ENCODE measurements at regions not wholly inside any gene's neighbourhood (a gene's known extent, or its start where the extent isn't known, plus 50 kb on each side); places are given as distances from the start of the nearest gene placed in this dataset.

- H3K4me3 ChIP-seq (ENCODE audit: low read length): no peak overlapping the region
- no peak for TF ChIP-seq CTCF (conservative IDR thresholded peaks at IDR 0.05; ENCODE audit: low read depth, low read length)
- no peak for DNase-seq (ENCODE audit: low read depth)
These were observed 483.3 kb downstream of the TUSC7 start for GRCh38 chr3:117192888-117193287.

GRCh38 chr3:117193390-117193789 is 483.8 kb downstream of the TUSC7 start:
- peak; percentile 41 for TF ChIP-seq CTCF (conservative IDR thresholded peaks at IDR 0.05; ENCODE audit: low read depth, low read length)
- H3K4me3 ChIP-seq (ENCODE audit: low read length): no peak overlapping the region
- no peak for DNase-seq (ENCODE audit: low read depth)

- no peak for DNase-seq (ENCODE audit: low read depth)
These were observed 485.5 kb downstream of the TUSC7 start for GRCh38 chr3:117195034-117195433.

GRCh38 chr3:117200962-117201361 is 491.4 kb downstream of the TUSC7 start:
- no peak overlapping the region for H3K4me3 ChIP-seq (ENCODE audit: low read length)
- no peak for TF ChIP-seq CTCF (conservative IDR thresholded peaks at IDR 0.05; ENCODE audit: low read depth, low read length)
- DNase-seq (ENCODE audit: low read depth): no peak

More at GRCh38 chr3:117195034-117195433, 485.5 kb downstream of the TUSC7 start:
- H3K4me3 ChIP-seq (ENCODE audit: low read length): no peak overlapping the region
- TF ChIP-seq CTCF (conservative IDR thresholded peaks at IDR 0.05; ENCODE audit: low read depth, low read length): no peak

- H3K4me3 ChIP-seq (ENCODE audit: low read length): no peak overlapping the region
- TF ChIP-seq CTCF (conservative IDR thresholded peaks at IDR 0.05; ENCODE audit: low read depth, low read length): no peak
- no peak for DNase-seq (ENCODE audit: low read depth)
These were observed 492.6 kb downstream of the TUSC7 start for GRCh38 chr3:117201901-117202774.

- TF ChIP-seq CTCF (conservative IDR thresholded peaks at IDR 0.05; ENCODE audit: low read depth, low read length): no peak
- no peak for DNase-seq (ENCODE audit: low read depth)
- no peak overlapping the region for H3K4me3 ChIP-seq (ENCODE audit: low read length)
These were observed 507.8 kb downstream of the TUSC7 start for GRCh38 chr3:117217355-117217754.

GRCh38 chr3:117217760-117218316 is 508.3 kb downstream of the TUSC7 start:
- DNase-seq (ENCODE audit: low read depth): no peak
- H3K4me3 ChIP-seq (ENCODE audit: low read length): no peak overlapping the region
- TF ChIP-seq CTCF (conservative IDR thresholded peaks at IDR 0.05; ENCODE audit: low read depth, low read length): no peak
